ENCODE measurements at regions not wholly inside any gene's neighbourhood (a gene's known extent, or its start where the extent isn't known, plus 50 kb on each side); places are given as distances from the start of the nearest gene placed in this dataset.
A peak's percentile ranks its signal among the peaks of the same experiment; 100 is the strongest.

DNA sequence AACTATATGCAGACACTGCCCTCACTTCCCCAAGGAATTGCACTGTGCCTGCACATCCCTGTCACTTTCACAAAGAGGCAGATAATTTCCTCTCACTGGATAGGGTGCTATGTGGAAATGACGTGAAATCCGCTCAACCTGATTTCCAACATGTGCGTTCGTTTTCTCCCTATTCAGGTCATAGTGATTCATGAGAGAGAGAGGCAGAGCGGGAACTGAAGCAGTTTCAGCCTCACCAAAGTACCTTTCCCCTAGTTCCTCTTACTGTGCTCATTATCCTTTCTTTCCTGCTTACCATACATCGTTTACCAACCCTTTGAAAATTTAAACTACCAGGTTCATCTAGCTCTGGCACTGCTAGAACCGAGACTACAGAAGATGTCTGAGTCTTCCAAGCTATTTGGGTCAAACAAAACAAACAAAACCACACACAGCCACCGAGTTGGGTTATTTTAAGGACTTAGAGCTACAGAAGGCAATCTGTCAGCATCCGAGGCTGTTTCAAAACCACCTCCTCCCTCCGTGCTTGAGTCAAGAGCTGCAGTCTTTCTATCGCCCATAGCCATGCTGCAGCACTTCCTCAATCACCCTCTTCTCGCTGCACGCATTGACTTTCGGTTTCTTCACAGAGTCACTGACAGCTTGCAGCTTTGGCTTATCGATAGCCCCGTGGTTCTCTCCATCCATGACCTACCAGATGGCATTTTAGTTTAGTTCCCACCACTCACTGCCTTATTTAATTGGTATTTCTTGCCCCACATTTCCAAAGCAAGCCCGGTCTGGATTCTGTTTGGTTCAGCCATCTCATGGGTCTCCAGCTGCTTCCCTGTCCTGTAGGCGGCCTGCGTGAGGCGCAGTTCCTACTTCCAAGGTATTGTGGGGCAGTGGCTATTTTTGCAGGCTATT, 1395.8 kb downstream of the EFNB2 start:
- POLR2A ChIA-PET = no interaction called here
- Histone ChIP-seq H2AFZ (ENCODE audit: low read length) (peak overlapping the region; percentile 83), H3K9me3 (ENCODE audit: low read length) (no peaks in the 10 kb centered on the region), H3K4me3 (ENCODE audit: low read depth, low read length, poor library complexity, severe bottlenecking) (peak overlapping the region; percentile 60), H3K9me2 (ENCODE audit: insufficient read depth, low read length) (no peaks in the 10 kb centered on the region), H3K4me2 (ENCODE audit: low read length) (peak overlapping the region; percentile 79), H3K4me1 (ENCODE audit: insufficient read depth, low read length, poor library complexity, severe bottlenecking) (no peaks in the 10 kb centered on the region), H3K27ac (ENCODE audit: low read depth, low read length, poor library complexity, severe bottlenecking) (no peak overlapping the region), H4K20me1 (ENCODE audit: insufficient read depth, low read length) (no peaks in the 10 kb centered on the region), H3K36me3 (ENCODE audit: insufficient read depth, low read length) (no peaks in the 10 kb centered on the region), H3K79me2 (ENCODE audit: insufficient read depth, low read depth, low read length) (no peaks in the 10 kb centered on the region)
- TF ChIP-seq, protein P1, sequence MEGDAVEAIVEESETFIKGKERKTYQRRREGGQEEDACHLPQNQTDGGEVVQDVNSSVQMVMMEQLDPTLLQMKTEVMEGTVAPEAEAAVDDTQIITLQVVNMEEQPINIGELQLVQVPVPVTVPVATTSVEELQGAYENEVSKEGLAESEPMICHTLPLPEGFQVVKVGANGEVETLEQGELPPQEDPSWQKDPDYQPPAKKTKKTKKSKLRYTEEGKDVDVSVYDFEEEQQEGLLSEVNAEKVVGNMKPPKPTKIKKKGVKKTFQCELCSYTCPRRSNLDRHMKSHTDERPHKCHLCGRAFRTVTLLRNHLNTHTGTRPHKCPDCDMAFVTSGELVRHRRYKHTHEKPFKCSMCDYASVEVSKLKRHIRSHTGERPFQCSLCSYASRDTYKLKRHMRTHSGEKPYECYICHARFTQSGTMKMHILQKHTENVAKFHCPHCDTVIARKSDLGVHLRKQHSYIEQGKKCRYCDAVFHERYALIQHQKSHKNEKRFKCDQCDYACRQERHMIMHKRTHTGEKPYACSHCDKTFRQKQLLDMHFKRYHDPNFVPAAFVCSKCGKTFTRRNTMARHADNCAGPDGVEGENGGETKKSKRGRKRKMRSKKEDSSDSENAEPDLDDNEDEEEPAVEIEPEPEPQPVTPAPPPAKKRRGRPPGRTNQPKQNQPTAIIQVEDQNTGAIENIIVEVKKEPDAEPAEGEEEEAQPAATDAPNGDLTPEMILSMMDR (conservative IDR thresholded peaks at IDR 0.05; ENCODE audit: low read length) = peak; percentile 30; the same call in 1 of the 2 replicates
- TF ChIP-seq EZH2phosphoT487 (IDR thresholded peaks at IDR 0.05; ENCODE audit: borderline replicate concordance, low read depth, low read length) = no peak
- no TSS peak for BruUV-seq (replicated peaks)
- peak; percentile 46 for DNase-seq (ENCODE audit: low spot score)
- intact Hi-C loops (cut with micrococcal nuclease; ENCODE audit: unreplicated experiment) = no loop called here
- CTCF ChIA-PET (ENCODE audit: unreplicated experiment) = no interaction called here

DNA sequence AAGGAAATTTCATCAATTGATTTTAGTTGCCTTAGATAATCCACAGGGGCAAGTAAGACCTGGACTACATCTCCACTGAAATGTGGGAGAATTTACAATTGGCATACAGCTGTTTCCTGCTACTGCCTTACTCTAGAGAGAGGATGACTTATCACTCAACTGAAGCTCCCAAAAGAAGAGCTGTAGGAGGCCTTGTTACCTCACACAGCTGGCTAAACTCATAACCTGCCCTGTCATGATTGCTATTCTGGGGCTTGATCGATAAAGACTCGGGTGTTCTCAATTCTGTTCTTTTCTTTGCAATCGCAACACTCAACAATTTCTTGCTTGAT, 1396.4 kb downstream of the EFNB2 start:
- H3K4me2 ChIP-seq (ENCODE audit: low read length) = peak overlapping the region; percentile 79; the same call in 1 of the 2 replicates
- intact Hi-C loops (cut with micrococcal nuclease; ENCODE audit: unreplicated experiment) = no loop called here

More for the DNA sequence above, 1396.4 kb downstream of the EFNB2 start:
- Histone ChIP-seq H3K27ac (ENCODE audit: low read depth, low read length, poor library complexity, severe bottlenecking) (no peak overlapping the region), H3K36me3 (ENCODE audit: insufficient read depth, low read length) (no peaks in the 10 kb centered on the region), H3K9me3 (ENCODE audit: low read length) (no peaks in the 10 kb centered on the region), H3K9me2 (ENCODE audit: insufficient read depth, low read length) (no peaks in the 10 kb centered on the region), H3K4me3 (ENCODE audit: low read depth, low read length, poor library complexity, severe bottlenecking) (no peak overlapping the region), H3K79me2 (ENCODE audit: insufficient read depth, low read depth, low read length) (no peaks in the 10 kb centered on the region), H4K20me1 (ENCODE audit: insufficient read depth, low read length) (no peaks in the 10 kb centered on the region), H3K4me1 (ENCODE audit: insufficient read depth, low read length, poor library complexity, severe bottlenecking) (no peaks in the 10 kb centered on the region), H2AFZ (ENCODE audit: low read length) (peak overlapping the region; percentile 83)
- POLR2A ChIA-PET = no interaction called here
- BruUV-seq (replicated peaks) = no TSS peak
- TF ChIP-seq EZH2phosphoT487 (IDR thresholded peaks at IDR 0.05; ENCODE audit: borderline replicate concordance, low read depth, low read length) = no peak
- TF ChIP-seq, protein P1 (conservative IDR thresholded peaks at IDR 0.05; ENCODE audit: low read length) = no peak
- CTCF ChIA-PET (ENCODE audit: unreplicated experiment) = no interaction called here
- DNase-seq (ENCODE audit: low spot score) = no peak

Measured in OCI-LY7 (cell line).